NT2/D1 (cell line): ENCODE measurements at regions not wholly inside any gene's neighbourhood (a gene's known extent, or its start where the extent isn't known, plus 50 kb on each side); places are given as distances from the start of the nearest gene placed in this dataset.

Source experiments
- DNase-seq: peaks from one replicate; pipeline ENCODE4 v3.0.0-alpha.2; 2011; ENCODE audit warnings: low read depth, low spot score
- H3K27me3 ChIP-seq: 2 replicates; pipeline ENCODE4 v1.6.0; 2011; ENCODE audit warnings: mild to moderate bottlenecking; ENCODE audit not compliant: insufficient read length, insufficient read depth
- H3K36me3 ChIP-seq: 2 replicates; pipeline ENCODE4 v1.6.1; 2011; ENCODE audit warnings: mild to moderate bottlenecking, low read length, mixed read lengths; ENCODE audit not compliant: insufficient read depth, insufficient read length
- H3K4me1 ChIP-seq: 2 replicates; pipeline ENCODE4 v1.5.1; 2011; ENCODE audit not compliant: insufficient read depth, insufficient read length
- H3K4me3 ChIP-seq: 2 replicates; pipeline ENCODE4 v1.5.1; 2011; ENCODE audit warnings: low read depth; ENCODE audit not compliant: insufficient read length
- H3K9ac ChIP-seq: 2 replicates; pipeline ENCODE4 v1.6.0; 2011; ENCODE audit warnings: low read depth; ENCODE audit not compliant: insufficient read length
- H3K9me3 ChIP-seq: 2 replicates; pipeline ENCODE4 v1.5.1; 2011; ENCODE audit warnings: mild to moderate bottlenecking, low read length; ENCODE audit not compliant: insufficient read depth
- SUZ12 ChIP-seq: IDR thresholded peaks from 2 replicates; pipeline ENCODE4 v1.6.1; 2011; ENCODE audit not compliant: insufficient read length, insufficient read depth; ENCODE audit errors: extremely low read depth
- YY1 ChIP-seq: IDR thresholded peaks from 2 replicates; pipeline ENCODE4 v1.6.1; 2011; ENCODE audit not compliant: insufficient read length, insufficient read depth
- ZNF274 ChIP-seq: IDR thresholded peaks from 2 replicates; pipeline ENCODE4 v1.6.1; 2011; ENCODE audit warnings: mild to moderate bottlenecking, low read depth, low read length

GRCh38 chr16:13561291-13562070, 358.5 kb upstream of the ERCC4 start:
- DNase-seq, result no peak
- no peak for TF ChIP-seq YY1
- TF ChIP-seq ZNF274, result no peak
- TF ChIP-seq SUZ12, result no peak

GRCh38 chr16:13568803-13569202, 351.2 kb upstream of the ERCC4 start:
- no peaks in the 10 kb centered on the region for H3K27me3 ChIP-seq
- no peak for TF ChIP-seq SUZ12
- TF ChIP-seq YY1, result no peak
- no peak overlapping the region for H3K4me3 ChIP-seq
- H3K9ac ChIP-seq, result no peak overlapping the region
- no peak for DNase-seq
- no peaks in the 10 kb centered on the region for H3K9me3 ChIP-seq
- H3K36me3 ChIP-seq, result no peaks in the 10 kb centered on the region
- no peaks in the 10 kb centered on the region for H3K4me1 ChIP-seq

More at GRCh38 chr16:13561291-13562070, 358.5 kb upstream of the ERCC4 start:
- Histone ChIP-seq H3K9ac (no peak overlapping the region), H3K4me1 (no peaks in the 10 kb centered on the region), H3K36me3 (no peaks in the 10 kb centered on the region), H3K27me3 (no peaks in the 10 kb centered on the region), H3K4me3 (no peak overlapping the region), H3K9me3 (peaks cover 6% of the 10 kb centered on the region; the same call in 1 of the 2 replicates)

- H3K27me3 ChIP-seq, result no peaks in the 10 kb centered on the region
- no peaks in the 10 kb centered on the region for H3K4me1 ChIP-seq
- no peaks in the 10 kb centered on the region for H3K9me3 ChIP-seq
- H3K9ac ChIP-seq, result no peak overlapping the region
- no peak overlapping the region for H3K4me3 ChIP-seq
- TF ChIP-seq YY1 (no peak), SUZ12 (no peak), ZNF274 (no peak)
- DNase-seq, result no peak
- H3K36me3 ChIP-seq, result no peaks in the 10 kb centered on the region
These were observed 350.0 kb upstream of the ERCC4 start for GRCh38 chr16:13569986-13570385.

GRCh38 chr16:13571036-13571435, 348.9 kb upstream of the ERCC4 start:
- Histone ChIP-seq H3K27me3 (no peaks in the 10 kb centered on the region), H3K4me1 (no peaks in the 10 kb centered on the region), H3K9me3 (0 out of 2 replicates have a peak, but pooled peaks cover under 1% of the 10 kb centered on the region), H3K36me3 (no peaks in the 10 kb centered on the region), H3K4me3 (no peak overlapping the region), H3K9ac (no peak overlapping the region)
- DNase-seq, result no peak
- no peak for TF ChIP-seq YY1
- no peak for TF ChIP-seq SUZ12
- TF ChIP-seq ZNF274, result no peak

- no peak for DNase-seq
- Histone ChIP-seq H3K9ac (no peak overlapping the region), H3K4me1 (no peaks in the 10 kb centered on the region), H3K36me3 (no peaks in the 10 kb centered on the region), H3K27me3 (no peaks in the 10 kb centered on the region), H3K9me3 (peaks cover 10% of the 10 kb centered on the region; the same call in 1 of the 2 replicates), H3K4me3 (no peak overlapping the region)
- TF ChIP-seq YY1 (no peak), ZNF274 (no peak), SUZ12 (no peak)
These were observed 346.1 kb upstream of the ERCC4 start for GRCh38 chr16:13573903-13574302.

GRCh38 chr16:13586051-13586450, 333.9 kb upstream of the ERCC4 start:
- TF ChIP-seq SUZ12, result no peak
- no peak for TF ChIP-seq ZNF274
- no peak for TF ChIP-seq YY1
- Histone ChIP-seq H3K9ac (no peak overlapping the region), H3K36me3 (no peaks in the 10 kb centered on the region), H3K9me3 (no peaks in the 10 kb centered on the region), H3K4me1 (no peaks in the 10 kb centered on the region), H3K27me3 (no peaks in the 10 kb centered on the region), H3K4me3 (no peak overlapping the region)
- DNase-seq, result no peak

GRCh38 chr16:13587181-13587580, 332.8 kb upstream of the ERCC4 start:
- no peaks in the 10 kb centered on the region for H3K36me3 ChIP-seq
- DNase-seq, result no peak
- no peak overlapping the region for H3K4me3 ChIP-seq
- H3K9me3 ChIP-seq, result no peaks in the 10 kb centered on the region
- TF ChIP-seq ZNF274 (no peak), YY1 (no peak), SUZ12 (no peak)
- no peak overlapping the region for H3K9ac ChIP-seq
- H3K27me3 ChIP-seq, result no peaks in the 10 kb centered on the region
- no peaks in the 10 kb centered on the region for H3K4me1 ChIP-seq

- DNase-seq, result peak; percentile 93
- Histone ChIP-seq H3K9ac (no peak overlapping the region), H3K4me3 (no peak overlapping the region), H3K4me1 (peaks cover 10% of the 10 kb centered on the region), H3K9me3 (no peaks in the 10 kb centered on the region), H3K27me3 (no peaks in the 10 kb centered on the region), H3K36me3 (no peaks in the 10 kb centered on the region)
- TF ChIP-seq SUZ12 (no peak), YY1 (no peak), ZNF274 (no peak)
These were observed 325.1 kb upstream of the ERCC4 start for GRCh38 chr16:13594823-13595222.
